ENCODE measurements at regions not wholly inside any gene's neighbourhood (a gene's known extent, or its start where the extent isn't known, plus 50 kb on each side); places are given as distances from the start of the nearest gene placed in this dataset.
"Not testable (repeated sequence)": the region's sequence is repeated elsewhere in the genome, so short reads cannot be mapped to it uniquely, and the experiment has no call there.

DNA sequence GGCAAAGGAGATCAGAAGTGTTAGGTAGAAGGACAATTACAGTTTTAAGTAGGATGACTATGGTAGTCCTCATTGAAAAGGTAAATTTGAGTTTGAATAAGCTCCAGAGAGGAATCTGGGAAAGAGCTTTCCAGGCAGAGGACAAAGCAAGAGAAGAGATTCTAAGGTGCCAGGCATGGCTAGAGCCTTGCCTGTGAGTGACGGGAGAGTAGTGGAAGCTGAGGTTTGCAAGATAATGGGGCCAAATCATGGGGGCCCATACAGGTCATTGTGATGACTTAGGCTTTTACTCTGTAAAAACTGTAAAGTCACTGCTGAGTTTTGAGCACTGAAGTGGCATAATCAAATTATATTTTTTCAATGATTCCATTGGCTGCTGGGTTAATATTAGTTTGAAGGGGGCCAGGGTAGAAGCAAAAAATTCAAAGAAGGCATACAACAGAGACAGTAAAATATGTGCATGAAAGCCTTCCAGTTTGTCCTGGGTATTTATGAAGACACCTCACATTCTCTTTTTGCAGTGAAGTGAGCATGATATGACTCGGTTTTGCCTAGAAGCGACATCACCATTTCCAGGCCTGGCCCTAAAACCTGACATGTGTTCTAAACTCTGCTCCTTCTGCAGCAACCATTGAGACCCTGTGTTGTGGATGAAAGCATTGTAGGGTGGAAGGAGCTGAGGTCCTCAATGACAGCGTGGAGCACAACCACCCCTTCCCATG is 279.8 kb upstream of the TNC start:
- H3K27me3 Mint-ChIP-seq = peaks cover 4% of the 10 kb centered on the region
- no peak overlapping the region for H3K4me3 Mint-ChIP-seq
- no peaks in the 10 kb centered on the region for H3K4me1 Mint-ChIP-seq (ENCODE audit: low read depth)
- no peak overlapping the region for H3K27ac Mint-ChIP-seq
- H3K9me3 Mint-ChIP-seq = no peaks in the 10 kb centered on the region
- H3K36me3 Mint-ChIP-seq (ENCODE audit: low read depth) = no peaks in the 10 kb centered on the region

DNA sequence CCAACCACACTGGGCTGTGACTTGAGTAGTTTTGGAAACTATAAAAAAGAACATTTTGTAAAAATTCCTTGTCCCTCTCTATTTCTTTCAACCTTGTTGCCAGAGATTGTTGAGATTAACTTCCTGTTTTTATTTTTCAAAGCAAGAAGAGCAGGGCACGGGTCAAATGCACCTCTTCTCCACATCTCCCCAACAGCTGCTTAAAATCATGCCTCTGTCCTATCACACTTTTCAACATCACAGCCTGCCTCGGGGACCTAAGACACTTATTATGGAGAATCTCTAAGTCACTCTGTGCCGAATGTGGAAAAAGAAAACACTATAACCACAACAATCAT is 280.3 kb upstream of the TNC start:
- no peak overlapping the region for H3K4me3 Mint-ChIP-seq
- H3K9me3 Mint-ChIP-seq = peaks cover 4% of the 10 kb centered on the region
- H3K27ac Mint-ChIP-seq = no peak overlapping the region
- H3K27me3 Mint-ChIP-seq = peaks cover 4% of the 10 kb centered on the region
- H3K36me3 Mint-ChIP-seq (ENCODE audit: low read depth) = no peaks in the 10 kb centered on the region
- no peaks in the 10 kb centered on the region for H3K4me1 Mint-ChIP-seq (ENCODE audit: low read depth)

DNA sequence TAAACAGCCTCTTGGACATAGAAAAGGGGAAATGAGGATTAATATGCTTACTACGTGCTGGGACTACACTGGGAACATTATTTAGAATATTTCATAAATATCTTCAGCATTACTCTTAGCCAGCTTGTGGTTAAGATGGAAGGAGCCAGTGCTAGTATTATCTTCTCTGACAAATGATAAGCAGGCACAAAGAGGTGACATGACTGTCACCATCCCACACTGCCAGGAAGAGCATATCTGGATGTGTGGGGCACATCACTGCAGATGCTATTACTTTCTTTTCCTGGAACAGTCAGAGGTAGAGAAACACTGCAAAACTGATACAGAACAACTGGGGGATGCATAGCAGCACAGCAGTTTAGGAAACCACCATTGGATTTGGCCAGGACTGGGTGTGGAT is 281.0 kb upstream of the TNC start:
- H3K9me3 Mint-ChIP-seq = peaks cover 4% of the 10 kb centered on the region
- no peak overlapping the region for H3K4me3 Mint-ChIP-seq
- H3K27me3 Mint-ChIP-seq = peaks cover 4% of the 10 kb centered on the region
- no peaks in the 10 kb centered on the region for H3K4me1 Mint-ChIP-seq (ENCODE audit: low read depth)
- H3K36me3 Mint-ChIP-seq (ENCODE audit: low read depth) = no peaks in the 10 kb centered on the region
- H3K27ac Mint-ChIP-seq = no peak overlapping the region

DNA sequence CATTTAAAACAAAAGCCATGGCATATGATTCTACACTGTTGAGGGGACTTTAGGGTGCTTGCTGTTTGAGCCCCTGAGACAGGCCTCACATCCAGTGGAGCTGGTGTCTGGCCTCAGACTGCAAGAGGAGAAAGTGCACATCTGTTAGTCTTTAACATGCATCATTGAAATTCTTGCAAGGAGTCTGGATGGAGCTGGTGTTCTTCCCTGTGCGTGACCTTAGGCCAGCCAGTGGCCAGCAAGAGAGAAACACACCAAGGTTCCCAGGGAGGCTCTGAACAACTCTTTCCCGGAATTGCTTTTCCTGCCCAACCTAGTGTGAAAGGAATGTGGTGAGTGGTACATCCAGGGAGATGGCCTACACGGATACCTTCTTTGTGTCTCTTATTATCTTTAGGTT is 282.8 kb upstream of the TNC start:
- Mint-ChIP-seq H3K9me3 (peaks cover 4% of the 10 kb centered on the region), H3K27me3 (peaks cover 4% of the 10 kb centered on the region), H3K36me3 (ENCODE audit: low read depth) (no peaks in the 10 kb centered on the region), H3K4me1 (ENCODE audit: low read depth) (no peaks in the 10 kb centered on the region), H3K4me3 (no peak overlapping the region), H3K27ac (no peak overlapping the region)

DNA sequence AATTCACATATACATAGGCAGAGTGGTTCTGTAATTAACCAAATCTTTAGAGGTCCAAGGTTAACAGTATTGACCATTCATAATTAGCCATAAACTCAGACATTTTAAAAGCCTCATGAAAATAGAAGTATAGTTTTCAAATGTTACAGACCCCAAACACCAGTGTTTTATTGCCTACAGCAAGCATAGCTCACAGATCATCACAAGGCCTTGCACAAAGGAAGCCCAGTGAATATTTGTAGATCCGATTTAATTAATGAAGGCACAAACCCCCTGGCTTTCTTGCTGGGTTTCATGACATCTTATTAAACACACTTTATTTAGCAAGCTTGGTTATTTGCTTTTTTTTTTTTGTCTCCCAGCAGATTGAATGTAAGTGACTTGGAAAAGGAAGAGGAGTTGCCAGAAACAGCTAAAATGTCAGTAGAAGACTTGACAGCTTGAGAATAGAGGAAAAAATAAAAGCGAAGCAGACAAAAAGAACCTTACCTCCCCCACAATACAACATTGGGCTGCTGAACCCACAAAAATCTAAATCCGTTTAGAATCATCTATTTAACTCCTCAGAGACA is 283.9 kb upstream of the TNC start:
- Mint-ChIP-seq H3K36me3 (ENCODE audit: low read depth) (no peaks in the 10 kb centered on the region), H3K27ac (no peak overlapping the region), H3K4me3 (no peak overlapping the region), H3K9me3 (peaks cover 4% of the 10 kb centered on the region), H3K4me1 (ENCODE audit: low read depth) (no peaks in the 10 kb centered on the region), H3K27me3 (peaks cover 4% of the 10 kb centered on the region)

DNA sequence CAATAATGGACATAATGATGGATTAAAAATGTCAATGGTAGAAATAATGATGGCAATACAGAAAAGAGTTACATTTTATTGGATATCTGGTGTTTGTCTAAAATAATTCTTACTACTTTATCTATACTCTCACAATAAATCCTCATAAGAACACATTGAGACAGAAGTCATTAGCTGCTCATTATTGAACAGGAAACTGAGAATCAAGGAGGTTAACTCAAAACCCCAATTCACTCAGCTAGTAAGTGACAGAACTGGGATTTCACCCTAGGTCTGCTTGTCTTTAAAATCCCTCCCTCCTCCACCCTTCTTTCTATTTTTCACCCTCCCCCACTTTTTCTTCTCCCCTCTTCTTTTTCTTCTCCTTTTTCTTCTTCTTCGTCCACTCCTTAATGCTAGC is 285.8 kb upstream of the TNC start:
- no peak overlapping the region for H3K27ac Mint-ChIP-seq

DNA sequence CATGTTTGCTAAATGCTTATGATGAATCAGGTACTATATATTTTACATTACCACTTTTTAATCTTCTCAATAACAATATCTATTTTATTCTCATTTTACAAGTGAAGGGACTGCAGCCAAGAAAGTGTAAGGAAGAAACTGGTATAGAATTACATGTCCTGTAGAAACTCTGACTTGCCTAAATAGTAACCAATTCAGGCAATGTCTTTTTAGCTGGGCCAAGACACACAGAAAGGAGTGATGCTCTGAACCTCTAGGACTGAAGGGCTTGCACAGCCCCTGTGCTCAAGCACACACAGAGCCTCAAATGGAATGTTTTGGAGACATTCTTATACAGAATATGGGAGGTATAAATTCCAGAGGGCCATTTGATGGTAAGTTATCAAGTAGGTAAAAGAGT is 286.4 kb upstream of the TNC start:
- H3K27ac Mint-ChIP-seq = no peak overlapping the region
- H3K9me3 Mint-ChIP-seq = peaks cover 12% of the 10 kb centered on the region
- H3K4me3 Mint-ChIP-seq = no peak overlapping the region
- H3K36me3 Mint-ChIP-seq (ENCODE audit: low read depth) = no peaks in the 10 kb centered on the region
- H3K27me3 Mint-ChIP-seq = peaks cover 5% of the 10 kb centered on the region
- H3K4me1 Mint-ChIP-seq (ENCODE audit: low read depth) = no peaks in the 10 kb centered on the region

More for the DNA sequence above, 285.8 kb upstream of the TNC start:
- Mint-ChIP-seq H3K4me1 (ENCODE audit: low read depth) (no peaks in the 10 kb centered on the region), H3K36me3 (ENCODE audit: low read depth) (no peaks in the 10 kb centered on the region), H3K27me3 (peaks cover 2% of the 10 kb centered on the region), H3K4me3 (no peak overlapping the region), H3K9me3 (peaks cover 11% of the 10 kb centered on the region)

DNA sequence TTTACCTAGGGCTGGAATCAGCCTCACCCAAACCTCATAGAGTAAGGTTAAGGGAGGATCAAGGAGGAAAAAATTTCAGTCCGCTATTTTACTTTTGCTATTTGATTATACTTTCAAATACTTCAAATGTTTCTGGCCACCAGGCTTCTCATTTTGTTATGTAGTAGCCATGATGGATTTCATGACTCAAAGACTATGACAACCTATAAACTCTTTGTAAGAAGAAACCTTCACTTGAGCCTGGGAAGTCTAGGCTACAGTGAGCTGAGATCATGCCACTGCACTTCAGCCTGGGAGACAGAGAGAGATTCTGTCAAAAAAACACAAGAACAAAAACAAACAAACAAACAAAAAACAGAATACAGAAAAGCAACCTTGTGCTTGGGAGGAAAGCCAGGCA is 293.6 kb upstream of the TNC start:
- Mint-ChIP-seq H3K27me3 (peaks cover 20% of the 10 kb centered on the region), H3K36me3 (ENCODE audit: low read depth) (no peaks in the 10 kb centered on the region), H3K27ac (no peak overlapping the region), H3K4me1 (ENCODE audit: low read depth) (no peaks in the 10 kb centered on the region), H3K4me3 (no peak overlapping the region), H3K9me3 (peaks cover 8% of the 10 kb centered on the region)

DNA sequence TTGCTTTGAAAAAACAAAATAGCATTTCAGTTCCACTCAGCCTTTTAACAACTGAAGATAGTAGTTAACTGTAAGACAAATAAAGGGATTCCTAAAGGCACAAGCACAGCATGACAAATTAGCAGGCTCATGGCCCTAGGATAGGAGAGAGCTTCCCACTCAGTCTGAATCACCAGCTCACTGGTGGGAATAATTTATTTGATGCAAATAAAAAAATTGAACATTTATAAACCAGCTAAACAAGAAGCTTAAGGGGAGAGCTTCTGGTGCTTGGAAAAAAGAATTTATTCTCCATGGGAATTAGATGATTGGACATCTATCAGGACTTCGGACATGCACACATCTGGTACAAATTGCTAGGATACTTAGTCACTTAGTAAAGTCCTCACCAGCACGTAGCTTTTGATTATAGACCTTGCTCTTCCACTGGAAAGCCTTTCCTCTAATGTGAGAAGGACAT is 294.1 kb upstream of the TNC start:
- Mint-ChIP-seq H3K4me1 (ENCODE audit: low read depth) (no peaks in the 10 kb centered on the region), H3K4me3 (no peak overlapping the region), H3K27me3 (peaks cover 20% of the 10 kb centered on the region), H3K36me3 (ENCODE audit: low read depth) (no peaks in the 10 kb centered on the region), H3K27ac (no peak overlapping the region), H3K9me3 (peaks cover 8% of the 10 kb centered on the region)

DNA sequence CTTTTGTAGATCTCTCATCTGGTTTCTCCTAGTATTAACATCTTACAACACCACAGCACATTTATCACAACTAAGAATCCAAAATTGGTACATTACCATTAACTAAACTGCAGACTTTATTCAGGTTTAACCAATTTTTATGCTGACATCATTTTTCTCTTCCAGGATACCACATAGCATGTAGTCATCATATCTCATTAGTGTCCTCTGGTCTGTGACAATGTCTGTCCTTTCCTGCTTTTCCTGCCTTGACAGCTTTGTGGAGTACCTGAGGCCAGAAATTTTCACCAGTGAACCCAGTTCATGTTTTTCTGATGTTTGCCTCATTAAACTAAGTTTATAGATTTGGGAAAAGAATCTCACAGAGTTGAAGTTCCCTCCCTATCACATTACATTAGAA is 294.7 kb upstream of the TNC start:
- no peak overlapping the region for H3K27ac Mint-ChIP-seq
- no peaks in the 10 kb centered on the region for H3K4me1 Mint-ChIP-seq (ENCODE audit: low read depth)
- H3K9me3 Mint-ChIP-seq = peaks cover 12% of the 10 kb centered on the region
- no peak overlapping the region for H3K4me3 Mint-ChIP-seq
- no peaks in the 10 kb centered on the region for H3K36me3 Mint-ChIP-seq (ENCODE audit: low read depth)
- H3K27me3 Mint-ChIP-seq = peaks cover 25% of the 10 kb centered on the region

DNA sequence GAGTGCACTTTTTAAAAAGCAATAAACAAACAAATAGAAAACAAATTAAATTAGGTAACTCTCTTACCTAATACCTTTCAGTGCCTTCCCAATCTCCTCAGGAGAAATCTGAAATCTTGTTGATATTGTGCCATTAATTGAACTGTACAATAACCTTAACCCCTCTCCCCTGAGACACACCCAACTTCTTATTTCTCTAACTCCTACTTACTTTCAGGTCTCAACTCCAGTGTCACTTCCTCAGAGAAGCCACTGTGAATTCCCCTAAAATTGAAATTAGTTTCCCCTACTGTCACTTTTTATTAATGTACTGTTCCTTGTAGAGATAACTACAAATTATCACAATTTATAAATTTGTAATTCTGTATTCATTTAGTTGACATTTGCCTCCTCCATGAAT is 295.3 kb upstream of the TNC start:
- Mint-ChIP-seq H3K36me3 (ENCODE audit: low read depth) (no peaks in the 10 kb centered on the region), H3K4me1 (ENCODE audit: low read depth) (no peaks in the 10 kb centered on the region), H3K27ac (no peak overlapping the region), H3K4me3 (no peak overlapping the region), H3K27me3 (peaks cover 25% of the 10 kb centered on the region), H3K9me3 (peaks cover 10% of the 10 kb centered on the region)

DNA sequence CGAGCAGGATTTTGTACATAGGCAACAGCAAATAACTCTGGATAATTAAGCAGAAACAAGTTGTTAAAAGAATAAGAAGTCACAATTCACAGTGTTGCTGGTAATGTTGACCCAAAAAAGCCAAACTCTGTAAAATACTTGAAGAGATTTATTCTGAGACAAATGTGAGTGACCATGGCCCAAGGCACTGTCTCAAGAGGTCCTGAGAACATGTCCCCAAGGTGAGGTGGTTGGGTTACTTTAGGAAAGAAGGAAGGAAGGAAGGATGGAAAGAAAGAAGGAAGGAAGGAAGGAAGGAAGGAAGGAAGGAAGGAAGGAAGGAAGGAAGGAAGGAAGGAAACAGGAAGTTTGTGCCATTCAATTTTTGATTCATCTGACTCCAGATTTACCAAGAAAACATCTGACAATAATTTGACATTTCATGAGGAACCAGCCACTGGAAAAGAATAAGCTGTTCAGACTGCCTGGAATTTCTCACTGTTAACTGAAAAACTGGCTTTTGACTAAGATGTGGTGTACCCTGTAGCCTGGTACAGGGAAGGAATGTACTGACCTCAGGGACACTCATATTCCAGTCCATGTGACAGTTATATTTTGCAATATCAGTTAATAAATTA is 295.9 kb upstream of the TNC start:
- H3K36me3 Mint-ChIP-seq (ENCODE audit: low read depth) = no peaks in the 10 kb centered on the region
- H3K27me3 Mint-ChIP-seq = peaks cover 21% of the 10 kb centered on the region
- H3K27ac Mint-ChIP-seq = no peak overlapping the region
- H3K4me1 Mint-ChIP-seq (ENCODE audit: low read depth) = no peaks in the 10 kb centered on the region
- peaks cover 5% of the 10 kb centered on the region for H3K9me3 Mint-ChIP-seq
- H3K4me3 Mint-ChIP-seq = no peak overlapping the region

DNA sequence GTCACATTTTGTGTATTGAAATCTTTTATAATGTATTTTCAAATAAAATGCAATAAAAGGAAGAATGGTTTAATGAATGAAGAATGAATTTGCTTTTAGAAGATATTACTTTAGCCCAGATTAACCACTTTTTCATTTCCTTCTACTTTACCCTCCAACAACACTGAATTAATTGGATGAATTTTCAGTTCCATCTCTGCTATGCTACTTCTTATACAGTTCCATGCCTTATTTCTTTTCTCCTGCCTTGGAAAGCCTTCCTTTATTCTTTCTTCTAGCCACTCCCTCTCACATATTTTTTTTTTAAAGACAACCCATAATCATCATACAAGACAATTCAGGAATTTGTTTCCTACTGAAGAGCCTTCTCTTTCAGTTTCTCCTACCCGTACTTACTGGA is 296.6 kb upstream of the TNC start:
- Mint-ChIP-seq H3K27ac (no peak overlapping the region), H3K4me1 (ENCODE audit: low read depth) (no peaks in the 10 kb centered on the region), H3K4me3 (no peak overlapping the region), H3K36me3 (ENCODE audit: low read depth) (no peaks in the 10 kb centered on the region), H3K9me3 (peaks cover 4% of the 10 kb centered on the region), H3K27me3 (peaks cover 20% of the 10 kb centered on the region)

DNA sequence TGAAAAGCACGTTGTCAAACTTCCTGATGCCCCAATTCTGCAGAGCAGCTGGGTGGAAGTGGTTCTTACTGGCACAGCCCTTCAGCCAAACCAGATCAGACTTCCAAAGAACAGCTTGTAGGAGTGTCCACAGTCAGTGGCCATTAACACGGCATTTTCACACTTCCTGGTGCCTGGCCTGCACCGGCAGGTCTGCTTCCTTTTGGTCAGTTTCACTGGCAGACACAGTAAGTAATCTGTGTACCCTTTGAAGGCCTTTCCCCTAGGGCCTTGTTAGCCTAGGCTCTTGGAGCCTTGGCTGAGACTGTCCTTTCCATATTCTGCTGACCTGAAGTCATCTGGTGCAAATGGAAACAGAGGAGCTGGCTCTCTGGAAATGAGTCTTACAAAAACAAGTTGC is 297.5 kb upstream of the TNC start:
- peaks cover 6% of the 10 kb centered on the region for H3K9me3 Mint-ChIP-seq

DNA sequence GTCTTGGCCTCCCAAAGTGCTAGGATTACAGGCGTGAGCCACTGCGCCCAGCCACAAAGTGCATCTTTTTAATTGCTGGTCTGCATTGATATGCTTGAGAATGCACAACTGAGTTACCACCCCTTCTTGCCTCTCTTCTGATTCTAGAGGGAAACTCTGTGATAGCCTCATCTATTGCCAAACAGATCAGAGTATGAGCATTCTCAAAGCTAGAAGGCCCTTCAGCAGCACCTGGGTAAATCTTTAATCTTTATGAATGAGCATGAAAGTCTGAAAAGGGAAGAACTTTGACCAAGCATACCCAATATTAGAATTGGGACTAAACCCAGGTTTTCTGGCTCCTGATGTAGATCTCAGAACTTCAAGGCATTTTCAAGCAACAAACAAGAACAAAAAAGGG is 298.3 kb upstream of the TNC start:
- no peaks in the 10 kb centered on the region for H3K36me3 Mint-ChIP-seq (ENCODE audit: low read depth)
- H3K9me3 Mint-ChIP-seq = peaks cover 10% of the 10 kb centered on the region
- H3K27me3 Mint-ChIP-seq = peaks cover 16% of the 10 kb centered on the region
- no peak overlapping the region for H3K4me3 Mint-ChIP-seq
- H3K27ac Mint-ChIP-seq = no peak overlapping the region
- no peaks in the 10 kb centered on the region for H3K4me1 Mint-ChIP-seq (ENCODE audit: low read depth)

More for the DNA sequence above, 297.5 kb upstream of the TNC start:
- no peaks in the 10 kb centered on the region for H3K36me3 Mint-ChIP-seq (ENCODE audit: low read depth)
- peaks cover 18% of the 10 kb centered on the region for H3K27me3 Mint-ChIP-seq
- H3K4me1 Mint-ChIP-seq (ENCODE audit: low read depth) = no peaks in the 10 kb centered on the region
- H3K4me3 Mint-ChIP-seq = no peak overlapping the region
- H3K27ac Mint-ChIP-seq = no peak overlapping the region

DNA sequence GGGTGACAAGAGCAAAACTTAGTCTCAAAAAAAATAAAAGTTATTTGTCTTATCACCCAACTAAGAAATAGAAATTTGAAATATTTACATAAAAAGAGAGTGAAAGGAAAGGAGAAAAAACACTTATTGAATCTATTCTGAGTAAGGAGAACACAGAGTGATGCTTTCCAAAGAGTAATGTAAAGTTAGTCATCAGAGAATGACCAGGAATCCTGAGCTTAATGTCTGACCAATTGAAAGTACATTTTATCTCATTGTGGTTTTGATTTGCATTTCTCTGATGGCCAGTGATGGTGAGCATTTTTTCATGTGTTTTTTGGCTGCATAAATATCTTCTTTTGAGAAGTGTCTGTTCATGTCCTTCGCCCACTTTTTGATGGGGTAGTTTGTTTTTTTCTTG is 300.2 kb upstream of the TNC start:
- H3K27me3 Mint-ChIP-seq = peaks cover 13% of the 10 kb centered on the region

More for the DNA sequence above, 300.2 kb upstream of the TNC start:
- not testable (repeated sequence) for H3K27ac Mint-ChIP-seq; H3K9me3 Mint-ChIP-seq; H3K4me3 Mint-ChIP-seq; H3K4me1 Mint-ChIP-seq (ENCODE audit: low read depth); H3K36me3 Mint-ChIP-seq (ENCODE audit: low read depth)

Measured in stimulated activated naive CD8-positive, alpha-beta T cell treated with anti-CD3 and anti-CD28 coated beads, Interleukin-15, Interleukin-2, amounts not matched to agents 100 ng/mL and 50 ng/mL, for 24 hours (primary cell).